GM12874 (cell line): ENCODE measurements at regions not wholly inside any gene's neighbourhood (a gene's known extent, or its start where the extent isn't known, plus 50 kb on each side); places are given as distances from the start of the nearest gene placed in this dataset.

Source experiments
- CTCF ChIP-seq: IDR thresholded peaks from 2 replicates; pipeline ENCODE4 v1.5.1; 2011; ENCODE audit warnings: low read depth, mild to moderate bottlenecking, control low read depth, low read length, moderate library complexity; ENCODE audit not compliant: insufficient read depth

DNA sequence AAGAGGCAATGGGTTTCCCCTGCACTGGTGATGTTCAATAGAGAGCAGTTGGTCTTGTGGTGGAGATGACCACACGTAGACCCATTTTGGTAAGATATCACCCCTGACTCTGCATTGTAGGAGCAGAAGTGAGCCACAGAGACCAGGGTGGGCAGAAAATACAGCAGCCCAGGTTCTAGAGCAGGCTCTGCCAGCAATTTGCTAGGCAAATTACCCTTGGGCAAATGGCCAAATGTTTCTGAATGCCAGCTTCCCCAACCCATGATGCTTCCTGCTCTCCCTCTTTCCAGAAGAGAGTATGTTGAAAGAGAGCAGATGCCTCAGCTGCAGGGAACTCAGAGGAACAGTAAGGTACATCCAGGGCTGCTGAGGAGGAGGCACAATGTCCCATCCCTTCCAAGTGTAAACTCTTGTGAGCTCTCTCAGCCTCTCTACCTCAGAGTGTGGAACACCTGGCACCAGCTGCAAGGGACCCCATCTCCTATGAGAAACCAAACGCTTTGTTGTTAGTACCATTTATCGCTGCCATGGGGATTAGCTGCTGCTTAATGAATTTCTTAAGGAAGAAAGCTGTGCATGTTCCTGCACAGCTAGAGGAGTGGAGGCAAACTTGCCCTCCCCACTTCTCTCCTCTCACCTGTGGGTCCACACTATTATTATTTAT is 317.5 kb upstream of the MOCS1 start:
- no peak for TF ChIP-seq CTCF

- TF ChIP-seq CTCF = no peak
Measured at GRCh38 chr6:40249935-40250334, 315.7 kb upstream of the MOCS1 start.

DNA sequence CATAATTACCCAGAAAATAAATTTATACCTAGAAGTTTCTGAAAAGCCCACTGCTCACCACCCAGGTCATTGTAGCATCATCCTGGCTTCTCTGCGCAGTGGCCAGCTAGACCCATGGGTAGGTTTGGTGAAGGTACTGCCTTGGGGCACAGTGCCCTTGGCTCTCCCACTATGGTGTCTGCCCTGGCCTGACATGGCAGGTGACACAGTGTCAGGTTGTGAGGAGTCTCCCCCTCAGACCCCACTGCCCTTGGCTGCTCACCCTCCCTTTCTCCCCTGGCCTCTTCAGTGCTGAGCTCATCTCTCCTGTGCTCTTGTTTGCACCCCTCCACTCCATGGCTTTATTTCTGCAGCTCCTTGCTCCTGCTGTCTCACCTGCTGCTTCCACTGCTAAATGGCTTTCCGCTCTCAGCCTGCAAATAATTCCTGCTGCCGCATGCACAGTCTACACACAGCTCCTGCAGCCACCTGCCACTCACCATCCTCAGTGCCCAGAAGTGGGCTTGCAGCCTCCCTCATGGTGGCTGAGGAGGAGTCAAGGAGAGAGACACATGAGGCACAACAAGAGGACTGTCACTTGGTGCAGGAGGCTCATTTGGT is 313.4 kb upstream of the MOCS1 start:
- TF ChIP-seq CTCF = no peak

DNA sequence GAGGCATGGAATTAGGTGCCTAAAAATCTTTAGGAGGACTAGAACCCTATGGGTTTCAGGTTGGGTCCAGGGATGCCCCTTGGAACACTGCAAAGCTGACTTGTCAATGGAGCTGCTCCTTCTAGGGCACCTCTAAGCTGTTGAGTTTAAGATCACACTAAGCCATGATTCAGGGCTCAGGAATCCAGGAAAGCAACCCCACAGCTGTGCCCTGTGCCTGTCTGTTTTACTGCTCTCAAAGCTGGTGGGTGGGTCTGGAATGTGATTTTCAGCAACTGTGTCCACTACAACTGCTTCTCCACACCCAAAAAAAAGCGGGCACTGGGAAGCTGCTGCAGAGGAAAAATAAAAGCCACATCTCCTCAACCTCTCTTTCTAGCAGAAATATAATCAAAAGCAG is 310.4 kb upstream of the MOCS1 start:
- TF ChIP-seq CTCF = no peak

- no peak for TF ChIP-seq CTCF
Measured at GRCh38 chr6:40232698-40233097, 298.4 kb upstream of the MOCS1 start.

DNA sequence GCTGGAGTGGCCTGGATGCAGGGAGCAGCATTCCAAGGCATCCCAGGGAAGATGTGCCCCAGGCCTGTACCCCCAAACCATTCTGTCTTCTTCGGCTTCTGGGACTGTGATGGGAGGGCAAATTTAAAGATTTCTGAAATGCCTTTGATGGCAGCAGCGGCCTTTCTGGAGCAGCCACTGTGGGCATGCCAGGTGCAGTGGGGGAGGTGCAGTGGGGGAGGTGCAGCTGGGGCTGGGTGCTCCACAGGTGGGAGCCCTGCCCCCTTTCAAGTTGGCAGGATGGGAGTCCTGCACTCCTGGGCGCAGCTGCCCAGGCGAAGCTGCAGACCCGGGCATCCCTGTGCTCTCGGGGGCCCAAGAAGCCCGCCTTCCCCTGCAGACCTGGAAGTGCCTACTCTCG is 293.5 kb upstream of the MOCS1 start:
- no peak for TF ChIP-seq CTCF

DNA sequence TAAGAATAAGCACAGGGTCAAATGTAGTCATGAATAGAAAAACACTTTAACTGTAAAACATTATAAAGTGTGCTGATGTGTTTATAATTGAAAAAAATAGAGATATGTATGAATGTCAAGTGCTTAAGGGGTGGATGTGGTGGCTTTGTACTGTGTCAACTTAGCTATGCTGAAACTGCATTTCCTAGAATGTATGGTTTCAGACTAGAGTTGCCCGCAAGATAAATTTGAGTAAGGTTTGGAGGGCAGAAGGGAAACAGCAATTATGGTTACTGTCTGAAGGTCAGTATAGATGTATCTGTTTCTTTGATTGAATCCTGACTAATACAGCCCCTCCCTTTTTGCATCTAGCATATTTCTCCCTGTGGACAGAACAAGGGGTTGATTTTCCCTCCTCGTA is 288.1 kb upstream of the MOCS1 start:
- TF ChIP-seq CTCF = no peak
